ENCODE measurements at regions not wholly inside any gene's neighbourhood (a gene's known extent, or its start where the extent isn't known, plus 50 kb on each side); places are given as distances from the start of the nearest gene placed in this dataset.

DNA sequence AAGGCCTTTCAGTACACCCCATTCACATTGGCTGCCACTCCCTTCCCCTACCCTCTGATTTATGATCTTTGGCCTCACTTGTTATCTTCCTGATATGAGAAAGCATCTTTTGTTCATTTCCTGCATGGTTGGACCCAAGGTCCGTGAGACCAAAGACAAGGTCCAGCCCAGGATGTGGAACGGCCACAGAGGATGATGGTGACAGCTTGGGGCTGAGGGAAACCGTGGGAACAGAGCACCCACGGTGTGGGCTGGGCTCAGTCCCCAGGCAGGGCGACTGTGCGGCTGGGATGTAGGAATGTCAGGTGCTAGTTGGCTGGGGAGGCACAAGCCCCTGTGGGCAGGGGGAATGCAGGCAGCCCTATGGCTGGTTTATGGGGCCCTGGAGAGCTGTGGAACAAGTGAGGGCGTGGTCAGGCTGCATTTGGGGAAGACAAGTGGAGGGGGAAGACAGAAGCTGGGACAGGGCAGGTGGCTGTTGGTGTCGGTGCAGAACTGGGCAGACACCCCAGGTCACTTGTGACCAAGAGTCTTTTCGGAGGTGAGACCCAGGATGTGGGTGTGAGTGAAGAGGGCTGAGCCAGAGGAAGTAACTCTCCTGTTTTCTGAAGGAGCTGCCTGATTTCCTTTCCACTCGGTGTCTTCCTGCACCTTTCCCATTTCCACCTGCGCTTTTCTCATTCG, 51.7 kb upstream of the IGFBP3 start:
- DNase-seq = no peak

DNA sequence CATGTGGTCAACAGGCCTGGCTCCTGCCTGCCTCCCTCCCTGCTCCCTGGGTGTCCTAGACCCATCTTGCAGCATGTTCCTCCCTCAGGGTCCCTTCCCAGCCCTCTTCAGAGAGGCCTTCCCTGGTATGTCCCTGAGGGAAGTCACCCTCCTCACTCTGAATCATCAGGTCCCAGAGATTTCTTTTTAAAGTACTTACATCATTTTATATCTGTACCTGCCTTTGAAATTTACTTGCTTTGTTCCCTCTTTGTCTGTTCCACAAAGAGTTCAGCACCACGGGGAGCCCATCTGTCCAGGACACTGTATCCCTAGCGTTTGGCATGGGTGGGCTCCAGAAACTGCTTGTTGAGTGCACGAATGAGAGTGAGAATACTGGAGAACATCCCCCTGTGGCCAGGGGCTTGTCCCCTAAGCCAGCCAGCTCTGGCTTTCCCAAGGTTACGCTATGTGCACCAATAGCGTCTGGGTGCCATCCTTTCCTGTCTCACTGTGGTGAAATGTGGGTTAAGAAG, 50.6 kb upstream of the IGFBP3 start:
- DNase-seq = no peak

DNA sequence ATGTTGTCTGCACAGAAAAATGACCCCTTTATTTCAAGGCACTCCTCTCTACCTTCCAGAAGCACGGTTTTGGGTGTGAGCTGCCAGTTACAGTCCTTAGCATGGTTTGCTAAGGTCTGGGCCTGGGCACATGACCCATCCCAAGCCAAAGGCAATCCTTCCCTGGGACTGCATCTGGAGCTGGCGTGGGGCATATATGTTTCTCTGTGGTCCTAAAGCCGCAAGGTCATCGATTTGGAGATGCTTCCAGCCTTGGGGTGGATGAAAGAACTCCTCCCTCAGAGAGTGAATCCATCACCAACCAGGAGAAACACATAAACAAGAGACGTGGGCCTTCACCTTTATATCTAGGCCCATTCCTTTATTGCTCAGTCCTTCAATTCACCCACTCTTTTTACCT, 50.1 kb upstream of the IGFBP3 start:
- DNase-seq = no peak
